ENCODE measurements at regions not wholly inside any gene's neighbourhood (a gene's known extent, or its start where the extent isn't known, plus 50 kb on each side); places are given as distances from the start of the nearest gene placed in this dataset.

DNA sequence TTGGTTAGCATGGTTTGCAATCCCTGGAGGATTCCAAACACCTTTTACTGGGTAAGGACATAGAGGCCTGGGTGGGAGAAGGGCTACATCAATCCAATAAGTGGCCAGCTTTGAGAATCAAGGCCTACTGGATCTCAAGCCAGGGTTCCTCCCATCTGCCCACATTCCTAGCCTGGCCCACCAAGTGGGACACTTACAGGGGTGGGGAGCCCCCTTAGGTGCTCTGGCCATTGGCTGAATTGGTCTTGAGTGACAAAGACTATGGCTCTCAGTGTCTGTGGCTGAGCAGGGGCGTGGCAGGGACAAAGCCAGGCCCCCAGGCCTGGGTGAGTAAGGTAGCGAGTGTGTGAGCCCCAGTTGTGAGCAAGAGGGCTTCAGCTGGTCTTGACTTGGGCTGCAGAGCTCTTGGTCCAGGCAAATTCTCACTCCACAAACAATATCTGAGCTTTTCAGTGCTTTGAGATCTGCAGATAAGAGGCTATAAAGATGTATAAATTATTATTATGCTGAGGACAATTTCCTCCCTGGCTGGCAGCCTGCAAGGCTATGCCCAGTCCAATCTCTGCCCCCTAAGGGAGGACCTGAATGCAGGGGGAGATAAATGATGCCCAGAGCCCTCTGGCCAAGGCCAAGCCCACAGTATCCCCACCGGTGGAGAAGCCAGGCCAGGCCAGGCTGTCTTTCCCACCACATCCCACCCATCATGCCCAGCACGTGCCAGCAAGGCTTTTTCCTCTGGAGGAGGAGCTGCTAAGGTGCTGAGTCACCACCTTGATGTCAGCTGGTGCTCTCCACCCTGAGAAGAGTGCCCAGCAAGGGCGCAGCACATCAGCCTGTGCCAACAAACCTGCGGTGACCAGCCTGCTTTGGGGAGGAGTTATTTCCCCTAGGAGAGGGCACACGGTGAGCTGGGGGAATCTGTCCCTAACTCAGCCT, 80.7 kb upstream of the DUSP5 start:
- TF ChIP-seq, protein P1, sequence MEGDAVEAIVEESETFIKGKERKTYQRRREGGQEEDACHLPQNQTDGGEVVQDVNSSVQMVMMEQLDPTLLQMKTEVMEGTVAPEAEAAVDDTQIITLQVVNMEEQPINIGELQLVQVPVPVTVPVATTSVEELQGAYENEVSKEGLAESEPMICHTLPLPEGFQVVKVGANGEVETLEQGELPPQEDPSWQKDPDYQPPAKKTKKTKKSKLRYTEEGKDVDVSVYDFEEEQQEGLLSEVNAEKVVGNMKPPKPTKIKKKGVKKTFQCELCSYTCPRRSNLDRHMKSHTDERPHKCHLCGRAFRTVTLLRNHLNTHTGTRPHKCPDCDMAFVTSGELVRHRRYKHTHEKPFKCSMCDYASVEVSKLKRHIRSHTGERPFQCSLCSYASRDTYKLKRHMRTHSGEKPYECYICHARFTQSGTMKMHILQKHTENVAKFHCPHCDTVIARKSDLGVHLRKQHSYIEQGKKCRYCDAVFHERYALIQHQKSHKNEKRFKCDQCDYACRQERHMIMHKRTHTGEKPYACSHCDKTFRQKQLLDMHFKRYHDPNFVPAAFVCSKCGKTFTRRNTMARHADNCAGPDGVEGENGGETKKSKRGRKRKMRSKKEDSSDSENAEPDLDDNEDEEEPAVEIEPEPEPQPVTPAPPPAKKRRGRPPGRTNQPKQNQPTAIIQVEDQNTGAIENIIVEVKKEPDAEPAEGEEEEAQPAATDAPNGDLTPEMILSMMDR (IDR thresholded peaks at IDR 0.05): no peak
- no peak for TF ChIP-seq POLR2A (IDR thresholded peaks at IDR 0.05)

All from thyroid gland (tissue), 4 donors.